ENCODE measurements at regions not wholly inside any gene's neighbourhood (a gene's known extent, or its start where the extent isn't known, plus 50 kb on each side); places are given as distances from the start of the nearest gene placed in this dataset.

DNA sequence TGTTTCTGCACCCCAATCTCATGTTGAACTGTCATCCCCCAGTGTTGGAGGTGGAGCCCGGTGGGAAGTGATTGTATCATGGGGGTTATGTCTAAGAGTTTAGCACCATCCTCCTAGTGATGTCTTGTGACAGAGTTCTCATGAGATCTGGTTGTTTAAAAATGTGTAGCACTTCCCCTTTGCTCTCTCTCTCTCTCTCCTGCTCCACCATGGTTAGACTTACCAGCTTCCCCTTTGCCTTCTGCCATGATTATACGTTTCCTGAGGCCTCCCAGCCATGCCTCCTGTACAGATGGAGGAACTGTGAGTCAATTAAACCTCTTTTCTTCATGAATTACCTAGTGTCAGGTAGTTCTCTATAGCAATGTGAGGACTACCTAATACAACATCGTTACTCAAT is 396.9 kb upstream of the LRATD1 start:
- DNase-seq = no peak

GRCh38 chr2:14237902-14238301 is 394.6 kb upstream of the LRATD1 start:
- DNase-seq = no peak

DNA sequence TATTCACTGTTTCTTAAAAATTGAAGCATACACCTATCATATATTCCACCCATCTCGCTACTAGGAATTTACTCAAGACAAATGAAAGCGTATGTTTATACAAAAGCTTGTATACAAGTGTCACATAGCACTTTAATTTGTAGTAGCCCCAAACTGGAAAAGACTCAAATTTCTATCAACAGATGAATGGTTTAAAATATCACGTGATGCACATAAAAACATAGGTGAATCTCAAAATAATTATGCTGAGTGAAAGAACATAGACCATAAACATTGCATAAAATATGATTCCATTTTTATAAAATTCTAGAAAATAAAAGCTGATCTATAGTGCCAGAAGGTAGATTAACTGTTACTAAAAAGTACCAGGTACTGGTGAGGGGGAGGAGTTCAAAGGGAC is 392.9 kb upstream of the LRATD1 start:
- no peak for DNase-seq

GRCh38 chr2:14240868-14241267 is 391.6 kb upstream of the LRATD1 start:
- DNase-seq = no peak

DNA sequence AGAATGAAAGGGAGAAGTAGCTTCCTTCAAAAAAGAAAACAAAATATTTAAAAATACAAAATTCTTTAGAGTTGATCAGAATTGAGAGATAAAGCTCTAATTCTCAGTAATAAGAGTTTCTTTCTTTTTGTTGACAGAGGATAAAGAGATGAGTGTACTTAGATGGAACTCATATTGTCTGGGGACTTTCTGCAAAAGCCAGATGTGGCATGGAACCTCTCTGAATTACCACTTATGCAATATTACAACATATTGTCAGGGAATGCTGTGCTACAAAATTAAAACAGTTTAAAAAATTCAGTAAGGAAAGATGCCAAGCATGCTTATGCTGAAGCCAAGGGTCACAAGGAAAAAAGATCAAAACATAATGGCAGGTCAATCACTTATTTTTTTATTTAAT is 386.6 kb upstream of the LRATD1 start:
- DNase-seq = no peak

DNA sequence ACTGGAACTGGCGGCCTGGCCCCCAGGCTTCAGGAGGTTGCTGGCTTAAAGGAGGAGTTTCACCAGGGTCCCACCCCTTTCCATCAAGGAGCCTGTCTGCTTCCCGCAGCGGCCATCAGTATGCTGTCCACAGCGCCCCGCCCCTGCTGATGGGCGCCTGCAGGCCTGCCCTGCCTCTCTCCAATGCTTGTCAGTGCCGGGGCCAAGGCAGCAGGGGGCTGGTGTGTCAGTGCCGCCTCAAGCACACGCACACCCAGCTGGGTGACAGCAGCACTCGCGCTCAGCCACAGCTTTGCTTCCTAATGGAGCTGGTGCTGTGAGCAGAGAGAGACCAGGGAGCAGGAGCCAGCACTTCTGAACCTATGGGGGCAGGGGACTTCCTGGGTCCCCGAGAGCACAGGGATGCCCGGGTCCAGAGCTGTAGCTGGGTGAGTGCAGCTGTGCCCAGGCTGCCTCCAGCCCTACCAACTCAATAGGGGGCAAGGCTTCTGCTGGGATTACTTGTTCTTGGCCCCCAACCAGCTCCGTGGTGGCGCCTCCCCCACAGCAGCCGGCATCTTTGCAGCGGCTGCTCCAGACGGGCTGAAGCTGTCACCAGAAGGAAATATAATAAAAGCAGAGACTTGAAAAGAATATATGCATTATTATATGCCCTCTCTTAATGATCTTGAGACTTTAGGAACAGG is 377.2 kb upstream of the LRATD1 start:
- DNase-seq = no peak

DNA sequence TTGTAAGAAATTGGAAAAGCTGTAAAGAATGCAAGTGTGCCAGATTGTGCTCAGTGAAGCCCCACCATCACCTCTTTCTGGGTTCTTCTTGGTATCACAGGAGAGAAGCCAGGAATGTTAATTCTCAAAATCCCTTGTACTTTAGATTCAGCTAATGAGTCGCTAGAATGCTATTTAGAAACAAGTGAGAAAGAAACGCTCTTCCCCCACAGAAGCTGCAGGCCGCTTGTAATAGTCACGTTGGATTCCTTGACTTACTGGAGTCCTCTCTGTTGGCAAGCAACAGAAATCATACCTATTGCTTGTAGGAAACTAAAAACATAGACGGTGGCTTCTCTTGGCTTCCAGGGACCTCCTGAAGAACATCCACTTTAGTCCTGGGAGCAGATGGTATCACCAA is 375.6 kb upstream of the LRATD1 start:
- no peak for DNase-seq

DNA sequence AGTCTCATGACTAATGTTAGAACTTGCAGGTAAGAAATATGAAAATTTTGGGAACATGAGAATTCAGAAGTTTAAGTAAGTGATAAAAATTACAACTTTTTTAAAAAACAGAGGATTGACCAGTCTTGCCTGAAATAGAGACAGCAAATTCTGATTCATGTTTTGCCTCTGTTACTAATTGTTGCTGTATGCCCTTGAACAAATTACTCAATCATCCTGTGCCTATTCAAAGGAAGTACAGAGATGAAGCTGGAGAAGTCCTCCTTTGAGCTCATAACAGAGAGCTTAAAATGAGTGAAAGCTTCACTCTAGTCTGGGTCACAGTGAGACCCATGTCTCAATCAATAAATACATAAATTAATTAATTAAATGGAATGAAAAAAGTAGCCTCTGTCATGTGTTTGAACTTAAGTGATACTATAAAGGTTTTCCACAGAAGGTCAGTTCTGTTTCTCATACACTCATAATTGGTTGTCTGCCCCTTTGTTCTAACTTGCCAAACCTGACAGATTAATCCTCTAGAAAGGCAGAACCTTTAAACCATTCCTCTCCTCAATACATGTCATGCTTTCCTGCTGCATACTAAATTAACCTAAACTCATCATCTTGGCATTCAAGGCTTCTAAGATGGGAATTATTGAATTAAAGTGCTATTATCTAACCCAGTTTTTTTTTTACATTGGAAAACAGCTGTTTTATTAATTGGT is 374.6 kb upstream of the LRATD1 start:
- no peak for DNase-seq

DNA sequence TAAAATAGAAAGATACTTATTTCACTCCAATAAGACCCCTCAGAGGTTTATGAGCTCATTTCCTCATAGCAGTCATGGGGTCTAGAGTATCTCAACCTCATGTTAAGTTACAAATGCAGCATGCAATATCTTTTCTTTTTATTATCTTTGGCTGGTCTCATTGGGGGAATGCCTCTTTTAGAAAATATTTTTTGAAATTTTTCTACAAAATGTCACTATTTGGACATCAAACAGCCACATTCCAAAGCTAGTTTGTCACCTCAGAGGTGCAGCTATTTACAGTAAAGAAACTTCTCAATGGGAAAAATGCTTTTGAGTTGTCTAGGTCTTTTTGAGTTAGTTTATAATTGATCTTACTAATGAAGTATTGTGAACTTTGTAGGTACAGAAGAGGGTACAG is 370.7 kb upstream of the LRATD1 start:
- DNase-seq = no peak

GRCh38 chr2:14263053-14263452 is 369.5 kb upstream of the LRATD1 start:
- no peak for DNase-seq

DNA sequence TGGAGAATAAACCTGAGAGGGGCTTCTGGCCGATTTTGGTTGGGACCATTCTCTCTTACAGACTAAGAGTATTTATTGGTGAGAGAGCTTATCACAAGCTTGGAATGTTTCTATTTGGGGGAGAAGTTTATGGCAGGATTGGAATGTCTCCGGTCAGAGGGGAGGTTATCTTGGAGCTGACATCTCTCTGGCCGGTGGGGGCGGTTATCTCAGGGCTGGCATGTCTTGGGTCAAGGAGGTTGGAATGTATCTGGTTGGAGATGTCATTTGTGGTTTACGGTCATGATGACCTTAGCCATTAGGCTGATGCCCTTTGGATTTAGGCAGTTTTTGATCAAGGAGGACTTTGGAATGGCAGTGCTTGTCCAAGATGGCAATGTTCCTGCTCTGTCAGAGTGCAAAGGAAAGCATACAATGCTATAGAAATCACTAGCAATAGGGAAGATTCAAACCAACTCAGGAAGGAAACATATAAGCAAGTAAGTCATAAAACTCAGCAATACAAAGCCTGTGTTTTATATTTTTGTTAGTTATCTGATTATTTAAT is 362.4 kb upstream of the LRATD1 start:
- no peak for DNase-seq

GRCh38 chr2:14272396-14273075 is 360.0 kb upstream of the LRATD1 start:
- DNase-seq = no peak

GRCh38 chr2:14273650-14274049 is 358.9 kb upstream of the LRATD1 start:
- DNase-seq = no peak

GRCh38 chr2:14284244-14284643 is 348.3 kb upstream of the LRATD1 start:
- no peak for DNase-seq

DNA sequence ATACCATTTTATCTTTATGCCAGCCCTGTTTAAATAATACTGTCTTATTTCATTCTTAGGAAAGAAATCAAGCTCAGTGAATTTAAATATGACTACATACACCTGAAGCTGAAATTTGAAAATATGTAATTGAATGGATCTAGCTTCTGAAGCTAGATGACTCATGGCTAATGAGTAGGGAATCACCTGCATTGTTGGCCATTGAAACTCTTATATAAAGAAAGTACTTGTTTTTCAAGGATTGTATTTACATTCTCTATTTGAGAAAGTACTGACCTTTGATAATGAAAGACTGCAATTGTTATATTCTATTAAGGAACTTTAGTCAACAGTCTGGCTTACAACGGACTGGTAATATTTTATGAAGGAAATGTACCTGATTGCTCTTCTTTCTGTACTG is 346.7 kb upstream of the LRATD1 start:
- no peak for DNase-seq

GRCh38 chr2:14288016-14288415 is 344.5 kb upstream of the LRATD1 start:
- DNase-seq = no peak

DNA sequence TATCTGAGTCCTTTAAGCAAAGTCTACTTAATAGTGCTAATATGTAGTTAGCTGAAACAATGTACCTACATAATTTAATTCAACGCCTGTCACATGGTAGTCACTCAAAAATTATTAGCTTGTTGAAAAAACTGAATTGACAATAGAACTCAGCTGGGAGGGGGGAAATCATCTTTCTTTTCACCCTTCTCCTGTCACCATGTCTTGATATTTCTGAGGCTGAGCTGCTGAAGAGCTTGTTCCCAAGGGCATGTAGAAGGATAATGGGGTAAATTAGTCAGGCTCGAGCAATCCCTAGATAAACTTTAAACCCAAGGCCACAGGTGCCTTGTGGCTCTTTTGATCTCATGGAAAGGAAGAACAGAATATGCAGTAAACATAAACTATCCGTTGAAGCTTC is 339.6 kb upstream of the LRATD1 start:
- DNase-seq = no peak

- no peak for DNase-seq
Observed at GRCh38 chr2:14297340-14297739, 335.2 kb upstream of the LRATD1 start.

GRCh38 chr2:14297906-14298305 is 334.6 kb upstream of the LRATD1 start:
- DNase-seq = no peak

- no peak for DNase-seq
Observed at GRCh38 chr2:14301331-14301730, 331.2 kb upstream of the LRATD1 start.

- DNase-seq = no peak
Observed at GRCh38 chr2:14303366-14304115, 329.0 kb upstream of the LRATD1 start.

DNA sequence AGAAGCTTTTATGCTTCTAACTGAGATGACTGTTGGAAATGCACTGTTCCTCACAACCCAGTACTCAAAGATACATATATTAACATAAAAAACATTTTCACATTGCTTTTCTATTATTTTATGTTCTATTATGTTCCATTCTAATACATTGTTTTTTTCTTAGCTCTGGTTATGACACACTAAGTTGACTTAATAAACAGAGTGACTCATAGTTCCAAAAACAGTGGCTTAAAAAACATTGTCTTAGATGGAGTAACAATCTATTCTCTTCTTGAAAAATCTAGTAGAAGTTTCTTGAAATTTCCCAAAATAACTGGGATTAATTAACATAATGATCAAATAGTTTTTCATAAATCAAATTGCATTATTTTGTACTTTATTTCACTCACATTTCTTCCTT is 328.2 kb upstream of the LRATD1 start:
- DNase-seq = no peak

DNA sequence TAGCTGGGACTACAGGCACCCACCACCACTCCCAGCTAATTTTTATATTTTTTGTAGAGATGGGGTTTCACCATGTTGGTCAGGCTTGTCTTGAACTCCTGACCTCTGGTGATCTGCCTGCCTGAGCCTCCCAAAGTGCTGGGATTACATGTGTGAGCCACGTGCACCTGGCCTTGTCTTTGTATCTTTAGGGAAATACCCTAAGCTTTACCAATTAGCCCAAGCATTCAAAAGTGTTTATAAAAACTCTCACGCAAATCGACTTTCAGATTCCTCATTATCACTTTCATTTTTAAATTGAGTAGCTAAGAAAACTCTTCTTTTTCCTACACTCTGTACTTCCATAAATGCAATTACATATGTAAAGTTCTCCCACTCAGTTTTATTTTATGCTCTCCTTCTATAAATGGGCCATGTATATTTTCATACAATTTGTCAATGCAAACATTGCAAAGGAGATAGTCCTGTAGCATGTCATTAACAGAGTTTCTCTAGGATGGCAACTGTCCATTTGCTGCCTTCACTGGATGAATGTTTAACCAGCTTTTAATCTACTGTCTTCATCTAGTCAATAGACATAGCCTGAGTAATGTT is 326.2 kb upstream of the LRATD1 start:
- DNase-seq = no peak

Data from stimulated activated CD4-positive, alpha-beta T cell treated with anti-CD3 and anti-CD28 coated beads, Interleukin-4, amount 100 ng/mL, for 24 hours (primary cell).